Spinal cord (tissue), 9 donors: ENCODE measurements at regions not wholly inside any gene's neighbourhood (a gene's known extent, or its start where the extent isn't known, plus 50 kb on each side); places are given as distances from the start of the nearest gene placed in this dataset.

Experiments
- DNase-seq, 6 donors: peaks; one replicate each; pipeline versions ENCODE4 v3.0.0 to v3.0.0-alpha.2; 2013 to 2015; ENCODE audit warnings: low spot score in 6 of 6, low read depth in 4 of 6
- H3K27ac ChIP-seq: one replicate; pipeline ENCODE4 v1.5.1; 2013; ENCODE audit warnings: low read depth, low read length, control low read depth
- H3K27me3 ChIP-seq: one replicate; pipeline ENCODE4 v1.6.1; 2013; ENCODE audit warnings: low read length; ENCODE audit not compliant: control insufficient read depth, insufficient read depth
- H3K36me3 ChIP-seq: one replicate; pipeline ENCODE4 v1.6.1; 2013; ENCODE audit warnings: low read length; ENCODE audit not compliant: control insufficient read depth, insufficient read depth
- H3K4me1 ChIP-seq: one replicate; pipeline ENCODE4 v1.6.1; 2013; ENCODE audit warnings: low read length; ENCODE audit not compliant: control insufficient read depth, insufficient read depth
- H3K4me3 ChIP-seq: one replicate; pipeline ENCODE4 v1.5.1; 2013; ENCODE audit warnings: low read depth, low read length, control low read depth
- H3K9me3 ChIP-seq: one replicate; pipeline ENCODE4 v1.6.1; 2013; ENCODE audit warnings: low read length; ENCODE audit not compliant: control insufficient read depth, insufficient read depth
- WGBS: methylation state at CpG from one replicate; pipeline ENCODE4 v1.1.5; 2013; ENCODE audit warnings: missing lambda C conversion rate; ENCODE audit not compliant: insufficient coverage; 5-methylcytosine and 5-hydroxymethylcytosine counted together
- donor health status: healthy.

DNA sequence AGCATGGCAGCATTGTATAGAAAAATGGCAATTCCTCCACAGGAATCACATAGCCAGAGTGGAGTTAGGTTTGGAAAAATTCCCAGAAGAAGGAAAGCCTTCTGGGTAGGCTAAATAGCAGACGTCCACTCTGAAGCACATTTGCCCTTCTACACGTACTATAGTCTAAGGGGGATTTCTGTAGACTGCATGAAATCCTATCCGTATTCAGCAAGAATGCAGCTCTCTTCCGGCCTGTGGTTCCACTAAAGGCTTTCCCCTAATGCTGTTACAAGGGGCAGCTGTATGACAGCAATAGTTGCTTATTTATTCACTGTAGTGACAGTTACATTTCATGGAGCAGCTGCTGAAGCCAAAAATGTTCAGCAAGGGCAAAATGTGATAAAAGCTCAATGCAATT is 263.6 kb downstream of the RWDD3 start:
- Histone ChIP-seq H3K27me3 (no peaks in the 10 kb centered on the region), H3K27ac (no peak overlapping the region), H3K36me3 (no peaks in the 10 kb centered on the region), H3K9me3 (no peaks in the 10 kb centered on the region), H3K4me1 (no peaks in the 10 kb centered on the region), H3K4me3 (no peak overlapping the region)
- DNase-seq, result no peak
- WGBS, result 93% methylated on average over 2 of the region's 4 CpGs

DNA sequence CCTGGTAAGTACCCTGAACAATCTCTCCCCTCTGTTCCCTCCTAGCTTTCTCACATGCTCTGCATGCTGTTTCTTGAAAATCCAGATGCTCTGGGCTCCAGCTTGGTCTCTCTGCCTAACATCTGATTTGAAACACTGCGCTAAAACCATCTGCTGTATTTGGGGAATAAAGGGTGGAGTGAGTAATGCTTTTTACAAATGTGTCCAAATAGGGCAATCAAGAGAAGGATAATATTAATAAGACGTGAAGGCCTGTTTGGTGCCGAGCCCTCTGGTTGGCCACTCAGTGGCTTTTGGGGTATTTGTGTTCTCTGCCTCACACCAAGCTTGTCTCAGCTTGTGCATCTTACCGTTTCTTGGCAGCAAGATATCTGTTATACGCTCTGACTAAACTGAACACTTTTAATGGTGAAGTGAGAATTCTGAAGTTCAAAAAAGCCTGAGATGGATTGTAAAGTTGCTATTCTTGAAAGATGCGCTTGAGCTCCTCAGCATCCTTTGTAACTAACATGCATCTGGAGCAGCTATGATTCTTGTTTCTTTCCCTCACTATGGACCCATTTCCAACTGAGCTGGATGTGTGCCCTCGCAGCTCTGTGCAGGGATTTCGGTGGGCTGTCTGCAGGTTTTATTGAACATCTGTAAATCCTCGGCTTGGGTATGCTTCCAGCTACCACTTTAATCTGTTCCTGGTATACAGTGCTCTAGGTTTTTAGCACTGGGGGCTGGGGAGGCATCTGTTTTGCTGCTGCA is 269.4 kb downstream of the RWDD3 start:
- Histone ChIP-seq H3K9me3 (no peaks in the 10 kb centered on the region), H3K36me3 (no peaks in the 10 kb centered on the region), H3K27me3 (no peaks in the 10 kb centered on the region), H3K4me1 (no peaks in the 10 kb centered on the region), H3K4me3 (no peak overlapping the region), H3K27ac (no peak overlapping the region)
- peak in 3 of 6 donors; percentile 12 to 77 (median 46) for DNase-seq
- 85% methylated on average over 4 of the region's 9 CpGs for WGBS

DNA sequence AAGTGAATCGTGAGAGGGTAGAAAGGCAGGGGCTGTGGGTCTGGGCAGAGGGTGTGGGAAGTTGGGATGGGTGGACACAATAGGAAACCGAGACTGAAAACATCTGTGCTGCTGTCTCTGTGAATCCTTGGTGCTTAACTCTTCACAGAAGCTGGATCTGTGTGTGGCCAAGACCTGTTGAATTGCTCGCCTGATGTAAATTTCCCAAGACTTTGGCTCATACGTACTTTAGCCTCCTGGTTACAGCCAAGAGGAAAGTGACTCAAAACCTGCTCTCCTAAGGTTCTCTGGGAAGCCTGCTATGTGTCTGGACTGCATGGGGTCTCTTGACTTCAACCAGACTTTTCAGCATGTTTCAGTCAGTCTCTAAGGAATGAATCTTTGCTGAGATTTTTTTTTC is 270.3 kb downstream of the RWDD3 start:
- 75% methylated on average over 4 of the region's 4 CpGs for WGBS
- H3K36me3 ChIP-seq, result no peaks in the 10 kb centered on the region
- no peak overlapping the region for H3K4me3 ChIP-seq
- no peaks in the 10 kb centered on the region for H3K4me1 ChIP-seq
- H3K9me3 ChIP-seq, result no peaks in the 10 kb centered on the region
- DNase-seq, result peak in 1 of 6 donors; percentile 6
- H3K27me3 ChIP-seq, result no peaks in the 10 kb centered on the region
- no peak overlapping the region for H3K27ac ChIP-seq

DNA sequence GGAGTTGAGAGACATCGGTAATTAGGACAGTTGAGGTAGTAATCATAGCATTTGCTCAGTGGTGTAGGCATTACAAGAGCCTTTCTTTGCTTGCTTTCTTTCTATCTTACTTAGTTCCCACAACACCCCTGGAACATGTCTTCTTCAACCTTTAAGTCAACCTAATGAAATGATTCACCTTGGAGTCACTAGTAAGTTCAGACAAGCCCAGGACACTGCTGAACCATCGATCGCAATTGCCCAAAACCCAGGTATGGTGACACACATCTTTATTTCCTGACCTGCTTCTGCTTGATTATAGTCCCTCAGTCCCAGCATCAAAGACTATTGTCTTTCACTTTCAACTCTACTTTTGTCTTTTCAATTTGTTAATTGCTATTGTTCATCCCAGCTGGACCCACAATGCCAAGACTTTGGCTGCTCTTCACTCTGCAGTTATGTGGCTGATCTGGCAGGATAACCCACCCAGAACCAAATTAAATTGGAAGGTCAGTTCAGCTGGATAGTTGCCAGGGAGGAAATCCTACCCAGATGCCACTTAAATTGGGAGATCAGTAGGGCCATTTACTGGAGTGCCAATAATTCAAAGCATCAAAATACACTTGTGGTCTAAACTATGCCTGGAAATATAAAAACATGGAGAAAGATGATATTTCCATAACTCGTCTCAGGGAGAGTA is 272.9 kb downstream of the RWDD3 start:
- Histone ChIP-seq H3K27ac (no peak overlapping the region), H3K27me3 (no peaks in the 10 kb centered on the region), H3K4me1 (no peaks in the 10 kb centered on the region), H3K9me3 (no peaks in the 10 kb centered on the region), H3K36me3 (no peaks in the 10 kb centered on the region), H3K4me3 (no peak overlapping the region)
- WGBS, result 100% methylated on average over 3 of the region's 4 CpGs
- DNase-seq, result no peak

DNA sequence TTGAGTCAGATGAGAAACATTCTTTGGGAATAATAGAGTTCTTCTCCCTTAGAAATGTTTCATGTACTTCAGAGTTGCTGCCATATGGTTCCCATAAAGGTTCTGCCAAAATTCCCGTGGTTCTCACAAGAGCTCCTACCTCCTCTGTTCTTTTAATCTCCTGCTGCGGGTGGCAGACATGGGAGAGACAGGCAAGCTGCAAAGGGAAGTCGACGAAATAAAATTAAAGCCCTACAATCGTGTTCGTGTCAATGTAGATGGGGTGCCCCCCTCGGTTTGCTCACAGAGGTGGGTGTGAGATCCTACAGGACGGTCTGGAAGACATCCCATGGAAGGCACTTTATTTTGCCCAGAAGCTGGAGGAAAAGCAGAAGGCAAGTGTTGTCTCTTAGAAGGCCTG is 276.0 kb downstream of the RWDD3 start:
- Histone ChIP-seq H3K4me1 (no peaks in the 10 kb centered on the region), H3K9me3 (no peaks in the 10 kb centered on the region), H3K27ac (no peak overlapping the region), H3K36me3 (no peaks in the 10 kb centered on the region), H3K4me3 (no peak overlapping the region), H3K27me3 (no peaks in the 10 kb centered on the region)
- WGBS, result 66% methylated on average over 6 of the region's 8 CpGs
- peak in 1 of 6 donors; percentile 76 for DNase-seq

DNA sequence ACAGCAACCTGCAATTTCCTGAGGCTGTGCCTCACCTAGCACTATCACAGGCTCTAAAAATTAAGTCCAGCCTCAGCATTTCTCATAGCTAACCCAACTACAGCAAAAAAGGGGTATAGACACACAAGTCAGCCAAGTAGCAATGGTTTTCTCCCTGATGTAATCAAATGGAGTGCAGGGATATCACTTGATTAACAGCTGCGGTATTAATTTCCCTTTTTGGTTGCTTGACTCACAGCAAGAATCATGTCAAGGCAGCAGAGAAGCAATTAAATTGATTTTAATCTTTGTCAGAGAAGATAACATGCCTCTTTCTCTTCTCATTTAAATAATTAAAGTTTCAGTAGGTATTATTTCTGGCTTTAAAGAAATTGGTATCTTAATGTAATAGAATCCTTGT is 278.9 kb downstream of the RWDD3 start:
- WGBS, result no CpG with 5 or more reads among the region's 1 CpG
- no peaks in the 10 kb centered on the region for H3K9me3 ChIP-seq
- peak in 1 of 6 donors; percentile 81 for DNase-seq

DNA sequence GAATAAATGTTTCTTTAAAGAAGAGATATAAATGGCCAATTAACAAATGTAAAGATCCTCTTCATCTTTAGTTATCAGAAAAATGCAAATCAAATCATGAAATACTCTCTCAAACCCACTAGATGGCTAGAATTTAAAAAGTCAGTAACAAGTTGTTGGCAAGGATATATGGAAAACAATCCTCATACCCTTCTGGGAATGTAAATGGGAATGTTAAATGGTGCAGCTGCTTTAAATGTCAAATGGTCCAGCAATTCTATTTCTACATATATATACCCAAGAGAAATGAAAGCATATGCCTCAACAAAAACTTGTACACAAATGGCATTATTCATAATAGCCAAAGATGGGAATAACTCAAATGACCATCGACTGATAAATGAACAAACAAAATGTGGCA is 283.5 kb downstream of the RWDD3 start:
- Histone ChIP-seq H3K36me3 (no peaks in the 10 kb centered on the region), H3K4me3 (no peak overlapping the region), H3K27me3 (no peaks in the 10 kb centered on the region), H3K9me3 (no peaks in the 10 kb centered on the region), H3K27ac (no peak overlapping the region), H3K4me1 (no peaks in the 10 kb centered on the region)
- no CpG with 5 or more reads among the region's 1 CpG for WGBS
- peak in 1 of 6 donors; percentile 38 for DNase-seq

More for the DNA sequence above, 278.9 kb downstream of the RWDD3 start:
- Histone ChIP-seq H3K4me1 (no peaks in the 10 kb centered on the region), H3K36me3 (no peaks in the 10 kb centered on the region), H3K27me3 (no peaks in the 10 kb centered on the region), H3K4me3 (no peak overlapping the region), H3K27ac (no peak overlapping the region)

DNA sequence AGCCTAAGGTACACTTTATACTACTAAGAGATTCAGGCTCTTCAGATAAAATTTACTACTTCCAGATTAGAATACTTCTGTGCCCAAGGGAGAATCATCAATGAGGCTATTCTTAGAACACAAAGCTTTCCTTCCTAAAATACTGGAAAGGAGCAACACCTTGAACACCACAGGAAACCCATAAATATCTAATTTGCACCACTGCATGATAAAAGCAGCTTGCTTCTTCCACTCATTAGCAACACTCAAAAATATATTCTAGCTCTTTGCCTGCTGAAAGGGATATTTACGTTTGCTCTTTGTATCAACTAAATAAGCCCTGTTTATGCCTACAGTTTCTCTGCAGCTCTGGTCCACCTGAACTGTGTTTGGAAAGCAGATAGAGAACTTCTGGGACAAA is 284.3 kb downstream of the RWDD3 start:
- Histone ChIP-seq H3K4me1 (no peaks in the 10 kb centered on the region), H3K9me3 (no peaks in the 10 kb centered on the region), H3K27ac (no peak overlapping the region), H3K36me3 (no peaks in the 10 kb centered on the region), H3K4me3 (no peak overlapping the region), H3K27me3 (no peaks in the 10 kb centered on the region)
- no peak for DNase-seq
- WGBS, result no CpG with 5 or more reads among the region's 1 CpG

DNA sequence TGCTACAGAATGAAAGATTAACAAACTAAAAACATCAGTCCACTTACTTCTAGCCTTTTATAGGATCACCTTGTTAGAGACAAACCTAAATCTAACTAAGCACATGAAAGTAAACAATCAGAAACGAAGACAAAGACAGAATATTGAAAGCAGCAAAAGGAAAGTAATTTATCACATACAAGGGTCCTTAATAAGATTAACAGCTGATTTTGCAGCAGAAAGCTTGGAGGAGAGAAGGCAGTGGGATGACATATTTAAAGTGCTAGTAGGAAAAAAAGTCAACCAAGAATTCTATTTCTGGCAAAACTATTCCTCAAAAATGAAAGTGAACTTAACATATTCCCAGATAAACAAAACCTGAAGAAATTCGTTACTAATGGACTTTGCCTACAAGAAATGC is 286.4 kb downstream of the RWDD3 start:
- H3K9me3 ChIP-seq, result peaks cover 1% of the 10 kb centered on the region
- H3K27ac ChIP-seq, result no peak overlapping the region
- DNase-seq, result no peak
- H3K4me1 ChIP-seq, result no peaks in the 10 kb centered on the region
- H3K27me3 ChIP-seq, result no peaks in the 10 kb centered on the region
- no peaks in the 10 kb centered on the region for H3K36me3 ChIP-seq
- H3K4me3 ChIP-seq, result no peak overlapping the region
- WGBS, result no CpG with 5 or more reads among the region's 2 CpGs

DNA sequence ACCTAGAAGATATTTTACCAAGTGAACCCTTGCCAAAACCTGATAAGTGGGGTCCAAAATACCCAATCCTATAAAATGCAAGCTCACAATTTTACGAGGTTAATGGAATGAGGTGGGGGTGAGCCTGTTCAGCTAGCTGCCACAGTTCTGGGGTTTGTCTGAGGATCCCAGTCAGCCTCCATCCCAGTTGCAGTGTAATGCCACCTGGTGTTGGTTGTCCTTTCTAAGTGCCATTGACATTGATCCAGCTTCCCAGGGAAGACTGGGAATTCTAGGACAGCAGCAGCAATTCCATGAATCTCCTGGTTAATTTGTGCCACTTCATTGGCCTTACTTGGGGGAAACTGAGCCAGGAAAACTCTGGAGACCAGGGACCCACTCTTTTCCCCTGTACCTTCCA is 298.3 kb downstream of the RWDD3 start:
- H3K4me1 ChIP-seq, result peaks cover 8% of the 10 kb centered on the region
- no peaks in the 10 kb centered on the region for H3K27me3 ChIP-seq
- no peaks in the 10 kb centered on the region for H3K9me3 ChIP-seq
- 67% methylated on average over 1 of the region's 1 CpG for WGBS
- no peak overlapping the region for H3K27ac ChIP-seq
- H3K36me3 ChIP-seq, result no peaks in the 10 kb centered on the region
- no peak for DNase-seq
- H3K4me3 ChIP-seq, result no peak overlapping the region
